MM.1S (cell line): ENCODE measurements at regions not wholly inside any gene's neighbourhood (a gene's known extent, or its start where the extent isn't known, plus 50 kb on each side); places are given as distances from the start of the nearest gene placed in this dataset.

Source experiments
- DNase-seq: peaks from one replicate; pipeline ENCODE4 v3.0.0-alpha.2; 2015
- H2AFZ ChIP-seq: fragments of 300-600 bp; sonication (generic); 2 replicates; pipeline ENCODE4 v1.6.0; 2016; ENCODE audit warnings: antibody characterized with exemption, low read length
- H3F3A ChIP-seq: fragments of 300-600 bp; sonication (generic); 2 replicates; pipeline ENCODE4 v1.6.1; 2016; ENCODE audit warnings: mild to moderate bottlenecking, antibody characterized with exemption, low read length, moderate library complexity, mixed read lengths; ENCODE audit not compliant: insufficient read depth
- H3K27ac ChIP-seq: fragments of 300-600 bp; sonication (generic); 2 replicates; pipeline ENCODE4 v1.5.1; 2016; ENCODE audit warnings: mild to moderate bottlenecking, low read length
- H3K27me3 ChIP-seq: fragments of 300-600 bp; sonication (generic); replicated peaks from 2 replicates; pipeline ENCODE4 v1.6.0; 2016; ENCODE audit warnings: low read length; ENCODE audit not compliant: insufficient read depth
- H3K36me3 ChIP-seq: fragments of 300-600 bp; sonication (generic); replicated peaks from 2 replicates; pipeline ENCODE4 v1.6.1; 2016; ENCODE audit warnings: mild to moderate bottlenecking, low read length, mixed read lengths; ENCODE audit not compliant: insufficient read depth
- H3K4me1 ChIP-seq: fragments of 300-600 bp; sonication (generic); 2 replicates; pipeline ENCODE4 v1.6.1; 2016; ENCODE audit warnings: low read length, mixed read lengths
- H3K4me2 ChIP-seq: fragments of 300-600 bp; sonication (generic); 2 replicates; pipeline ENCODE4 v1.6.0; 2016; ENCODE audit warnings: low read depth, low read length
- H3K4me3 ChIP-seq: fragments of 300-600 bp; sonication (generic); 2 replicates; pipeline ENCODE4 v1.5.1; 2016; ENCODE audit warnings: low read length, mixed read lengths
- H3K79me2 ChIP-seq: fragments of 300-600 bp; sonication (generic); 2 replicates; pipeline ENCODE4 v1.6.1; 2016; ENCODE audit warnings: mixed run types, low read length, mixed read lengths
- H3K9ac ChIP-seq: fragments of 300-600 bp; sonication (generic); 2 replicates; pipeline ENCODE4 v1.6.1; 2016; ENCODE audit warnings: low read length, mixed read lengths
- H3K9me2 ChIP-seq: fragments of 300-600 bp; sonication (generic); replicated peaks from 2 replicates; pipeline ENCODE4 v1.6.1; 2016; ENCODE audit warnings: mild to moderate bottlenecking, low read length, mixed read lengths; ENCODE audit not compliant: insufficient read depth
- H3K9me3 ChIP-seq: fragments of 300-600 bp; sonication (generic); replicated peaks from 2 replicates; pipeline ENCODE4 v1.6.1; 2016; ENCODE audit warnings: mild to moderate bottlenecking, low read length, mixed read lengths; ENCODE audit not compliant: insufficient read depth
- H4K20me1 ChIP-seq: fragments of 300-600 bp; sonication (generic); 2 replicates; pipeline ENCODE4 v1.6.1; 2016; ENCODE audit warnings: mild to moderate bottlenecking, low read length, moderate library complexity, mixed read lengths; ENCODE audit not compliant: insufficient read depth
- CTCF ChIP-seq: fragments of 300-600 bp; sonication (generic); IDR thresholded peaks from 2 replicates; pipeline ENCODE4 v1.5.1; 2016; ENCODE audit warnings: antibody characterized with exemption, low read length, mixed read lengths
- EZH2 ChIP-seq: fragments of 300-600 bp; sonication (generic); optimal IDR thresholded peaks from 2 replicates; pipeline ENCODE3; 2017; ENCODE audit warnings: low read depth, mild to moderate bottlenecking, antibody characterized with exemption, low read length, mixed read lengths
- EZH2phosphoT487 ChIP-seq: fragments of 300-600 bp; sonication (generic); IDR thresholded peaks from 2 replicates; pipeline ENCODE4 v1.6.1; 2018; ENCODE audit warnings: antibody characterized with exemption, low read length

GRCh38 chr4:30630431-30630830, 89.7 kb upstream of the PCDH7 start:
- Histone ChIP-seq H2AFZ (no peak overlapping the region), H3K4me3 (no peak overlapping the region), H3K27me3 (no peaks in the 10 kb centered on the region), H4K20me1 (no peaks in the 10 kb centered on the region), H3K9me3 (no peaks in the 10 kb centered on the region), H3K9ac (no peak overlapping the region), H3K79me2 (no peaks in the 10 kb centered on the region), H3K27ac (no peak overlapping the region), H3K9me2 (no peaks in the 10 kb centered on the region), H3K36me3 (no peaks in the 10 kb centered on the region), H3K4me1 (no peaks in the 10 kb centered on the region), H3F3A (no peaks in the 10 kb centered on the region), H3K4me2 (no peak overlapping the region)
- DNase-seq, result no peak
- TF ChIP-seq EZH2 (no peak), CTCF (no peak), EZH2phosphoT487 (no peak)

GRCh38 chr4:30632751-30633150, 87.4 kb upstream of the PCDH7 start:
- Histone ChIP-seq H3F3A (no peaks in the 10 kb centered on the region), H3K4me1 (no peaks in the 10 kb centered on the region), H3K4me3 (no peak overlapping the region), H3K4me2 (no peak overlapping the region), H4K20me1 (no peaks in the 10 kb centered on the region), H3K27me3 (no peaks in the 10 kb centered on the region), H3K9ac (no peak overlapping the region), H3K9me2 (no peaks in the 10 kb centered on the region), H3K9me3 (no peaks in the 10 kb centered on the region), H2AFZ (no peak overlapping the region), H3K79me2 (no peaks in the 10 kb centered on the region), H3K27ac (no peak overlapping the region), H3K36me3 (no peaks in the 10 kb centered on the region)
- TF ChIP-seq EZH2 (no peak), CTCF (no peak), EZH2phosphoT487 (no peak)
- no peak for DNase-seq

GRCh38 chr4:30641345-30641744, 78.8 kb upstream of the PCDH7 start:
- Histone ChIP-seq H3K4me2 (no peak overlapping the region), H4K20me1 (no peaks in the 10 kb centered on the region), H3K9me3 (no peaks in the 10 kb centered on the region), H3K27me3 (no peaks in the 10 kb centered on the region), H3K9me2 (no peaks in the 10 kb centered on the region), H3K4me1 (no peaks in the 10 kb centered on the region), H3K9ac (no peak overlapping the region), H3K36me3 (no peaks in the 10 kb centered on the region), H3F3A (no peaks in the 10 kb centered on the region), H3K79me2 (no peaks in the 10 kb centered on the region), H2AFZ (no peak overlapping the region), H3K27ac (no peak overlapping the region), H3K4me3 (no peak overlapping the region)
- TF ChIP-seq CTCF (no peak), EZH2 (no peak), EZH2phosphoT487 (no peak)
- DNase-seq, result no peak
